HepG2 (cell line): ENCODE measurements at regions not wholly inside any gene's neighbourhood (a gene's known extent, or its start where the extent isn't known, plus 50 kb on each side); places are given as distances from the start of the nearest gene placed in this dataset.

Experiments
- ATAC-seq: fragments of 200-7000 bp; cut with Tn5 transposase; 3 replicates; pipeline ENCODE4 v1.9.1; 2020; ENCODE audit warnings: mild to moderate bottlenecking, moderate library complexity
- BruUV-seq: library from RNA; stranded (reverse); fragments of 400-500 nt; replicated peaks from 2 replicates; lab custom pipeline; 2021; lab: Mats Ljungman, UMichigan
- CTCF ChIA-PET: fragments of 300-600 bp; formaldehyde crosslinking; extraction: SDS; loops from one replicate; lab custom pipeline; 2021; ENCODE audit warnings: low total read pairs, inconsistent platforms, low intra/inter-chr PET ratio; lab: Yijun Ruan, JAX
- POLR2A ChIA-PET: fragments of 350-600 bp; sonication (Branson Sonifier 250); formaldehyde crosslinking; loops from one replicate; lab custom pipeline; 2020; ENCODE audit warnings: antibody characterized with exemption, inconsistent platforms; lab: Yijun Ruan, JAX
- DNase-seq: peaks from one replicate; pipeline ENCODE4 v3.0.0-alpha.2; 2015; ENCODE audit warnings: low spot score
- FAIRE-seq: peaks from 3 replicates; lab custom pipeline; 2011; peaks lifted over from hg19 to GRCh38; lab: Jason Lieb, UNC
- H2AFZ ChIP-seq: one replicate; pipeline ENCODE4 v1.6.1; 2011; ENCODE audit warnings: low read length, inconsistent platforms
- H3K27ac ChIP-seq: fragments of 300-600 bp; 3 replicates; pipeline ENCODE4 v1.8.0; 2011; ENCODE audit warnings: mixed run types, mild to moderate bottlenecking, mixed read lengths, low read length, inconsistent platforms; ENCODE audit not compliant: insufficient read depth; ENCODE audit errors: extremely low read length
- H3K27me3 ChIP-seq, 2 experiments: fragments of 200-600 bp in 1 of 2; 2 replicates in 1 of 2; 3 replicates in 1 of 2; pipeline versions ENCODE4 v1.6.0 to v1.8.0; 2011; ENCODE audit warnings: low read length in 2 of 2, mild to moderate bottlenecking in 2 of 2, moderate library complexity in 2 of 2, inconsistent platforms in 1 of 2; ENCODE audit not compliant: insufficient read depth in 2 of 2, control insufficient read depth in 1 of 2
- H3K36me3 ChIP-seq, 2 experiments: fragments of 200-600 bp in 1 of 2; replicated peaks in 1 of 2; 2 replicates in 1 of 2; 3 replicates in 1 of 2; pipeline versions ENCODE4 v1.5.1 to v1.8.0; 2011; ENCODE audit warnings: low read length in 2 of 2, inconsistent platforms in 1 of 2; ENCODE audit not compliant: insufficient read depth in 2 of 2, control insufficient read depth in 1 of 2
- H3K4me1 ChIP-seq: 2 replicates; pipeline ENCODE4 v1.5.1; 2012; ENCODE audit warnings: low read length, inconsistent platforms; ENCODE audit not compliant: insufficient read depth
- H3K4me2 ChIP-seq: 2 replicates; pipeline ENCODE4 v1.6.0; 2011; ENCODE audit warnings: low read depth, low read length, inconsistent platforms
- H3K4me3 ChIP-seq, 3 experiments: fragments of 200-600 bp in 1 of 3; sonication (generic), shearing (Covaris generic) in 1 of 3; replicated peaks in 1 of 3; 2 replicates each; pipeline ENCODE4 v1.5.1; 2011 to 2016; ENCODE audit warnings: low read length in 3 of 3, inconsistent platforms in 2 of 3, low read depth in 2 of 3, mild to moderate bottlenecking in 2 of 3, control low read depth in 1 of 3, mixed read lengths in 1 of 3; ENCODE audit not compliant: insufficient read depth in 1 of 3
- H3K79me2 ChIP-seq: one replicate; pipeline ENCODE4 v1.6.1; 2011; ENCODE audit warnings: low read length, inconsistent platforms; ENCODE audit not compliant: insufficient read depth
- H3K9ac ChIP-seq: 2 replicates; pipeline ENCODE4 v1.6.0; 2011; ENCODE audit warnings: mild to moderate bottlenecking, low read depth, low read length, inconsistent platforms; ENCODE audit not compliant: insufficient read depth
- H3K9me3 ChIP-seq: 2 replicates; pipeline ENCODE4 v1.5.1; 2012; ENCODE audit warnings: mild to moderate bottlenecking, low read length
- H4K20me1 ChIP-seq: 2 replicates; pipeline ENCODE4 v1.6.0; 2011; ENCODE audit warnings: inconsistent platforms, mild to moderate bottlenecking, low read length, moderate library complexity; ENCODE audit not compliant: insufficient read depth
- ATF7 ChIP-seq, 2 experiments: fragments of 450-650 bp in 1 of 2; sonication (generic) in 1 of 2; formaldehyde crosslinking in 1 of 2; IDR thresholded peaks; 2 replicates each; pipeline versions ENCODE4 v1.4.0 to v1.6.1; 2016 to 2020; ENCODE audit warnings: antibody characterized with exemption in 1 of 2, mild to moderate bottlenecking in 1 of 2, missing genetic modification reagents in 1 of 2
- CENPBD1 ChIP-seq: sonication (generic); formaldehyde crosslinking; IDR thresholded peaks from 2 replicates; pipeline ENCODE4 v1.8.0; 2022; ENCODE audit warnings: missing genetic modification reagents, low read depth, mild to moderate bottlenecking, borderline replicate concordance
- MATR3 ChIP-seq: sonication (generic); formaldehyde crosslinking; IDR thresholded peaks from 2 replicates; pipeline ENCODE4 v1.4.0; 2020; ENCODE audit warnings: missing genetic modification reagents
- NFE2L2 ChIP-seq: fragments of 150-350 bp; IDR thresholded peaks from 2 replicates; pipeline ENCODE4 v1.6.1; 2014; ENCODE audit warnings: low read length
- TAF15 ChIP-seq: fragments of 200-400 bp; formaldehyde crosslinking; IDR thresholded peaks from one replicate; pipeline ENCODE4 v1.6.1; 2018; ENCODE audit warnings: mild to moderate bottlenecking, low read depth, low read length; ENCODE audit not compliant: poor library complexity, severe bottlenecking
- TEAD2 ChIP-seq: sonication (generic); formaldehyde crosslinking; IDR thresholded peaks from 2 replicates; pipeline ENCODE4 v1.9.0; 2021; ENCODE audit warnings: missing genetic modification reagents
- TRIM22 ChIP-seq: fragments of 450-650 bp; IDR thresholded peaks from 2 replicates; pipeline ENCODE4 v1.6.1; 2017
- XRCC5 ChIP-seq: fragments of 200-400 bp; formaldehyde crosslinking; optimal IDR thresholded peaks from 2 replicates; pipeline ENCODE3; 2017; ENCODE audit warnings: mild to moderate bottlenecking, low read length
- ZBTB10 ChIP-seq: sonication (generic); formaldehyde crosslinking; IDR thresholded peaks from 2 replicates; pipeline ENCODE4 v1.4.0; 2020; ENCODE audit warnings: missing genetic modification reagents, borderline replicate concordance
- ZBTB2 ChIP-seq: sonication (generic); formaldehyde crosslinking; IDR thresholded peaks from 2 replicates; pipeline ENCODE4 v1.8.0; 2022; ENCODE audit warnings: low read depth, missing genetic modification reagents
- ZNF101 ChIP-seq: sonication (generic); formaldehyde crosslinking; IDR thresholded peaks from 2 replicates; pipeline ENCODE4 v1.4.0; 2020; ENCODE audit warnings: mild to moderate bottlenecking, low read depth, missing genetic modification reagents, borderline replicate concordance
- ZNF235 ChIP-seq: sonication (generic); formaldehyde crosslinking; IDR thresholded peaks from 2 replicates; pipeline ENCODE4 v1.8.1; 2023; ENCODE audit warnings: mild to moderate bottlenecking, missing genetic modification reagents, borderline replicate concordance
- ZNF367 ChIP-seq: sonication (generic); formaldehyde crosslinking; IDR thresholded peaks from 2 replicates; pipeline ENCODE4 v1.4.0; 2020; ENCODE audit warnings: missing genetic modification reagents, borderline replicate concordance
- ZNF598 ChIP-seq: sonication (generic); formaldehyde crosslinking; IDR thresholded peaks from 2 replicates; pipeline ENCODE4 v1.5.1; 2020; ENCODE audit warnings: mild to moderate bottlenecking, missing genetic modification reagents, borderline replicate concordance
- ZSCAN22 ChIP-seq: sonication (generic); formaldehyde crosslinking; IDR thresholded peaks from 2 replicates; pipeline ENCODE4 v1.4.0; 2020; ENCODE audit warnings: mild to moderate bottlenecking, missing genetic modification reagents
- WGBS: methylation state at CpG from one replicate; pipeline ENCODE4 v1.1.6; 2017; ENCODE audit warnings: low lambda C conversion rate; 5-methylcytosine and 5-hydroxymethylcytosine counted together
- in situ Hi-C: cut with HindIII; loops from 2 replicates; pipeline ENCODE4 v1.10.0; 2017; ENCODE audit warnings: low pct_unique_long_range_greater_than_20kb; ENCODE audit not compliant: extremely low pct_ligation_motif_present
- intact Hi-C: fragments of 100-400 bp; cut with micrococcal nuclease; formaldehyde crosslinking; loops from one replicate; pipeline ENCODE4 v1.10.0; 2022; ENCODE audit not compliant: unreplicated experiment

GRCh38 chr2:2703762-2704427 is 372.8 kb upstream of the MYT1L start:
- POLR2A ChIA-PET = no interaction called here
- ATAC-seq = no peak

More at GRCh38 chr2:2703762-2704427, 372.8 kb upstream of the MYT1L start:
- H3K79me2 ChIP-seq = no peaks in the 10 kb centered on the region
- intact Hi-C loops = no loop called here
- TF ChIP-seq CENPBD1 (no peak), ZNF101 (CRISPR knock-in tag) (no peak), ZNF367 (CRISPR knock-in tag) (no peak), ATF7 (IDR thresholded peaks at IDR 0.05) (no peak), ATF7 (CRISPR knock-in tag; IDR thresholded peaks at IDR 0.05) (no peak), NFE2L2 (no peak), ZBTB10 (CRISPR knock-in tag) (no peak), XRCC5 (no peak), ZNF235 (no peak), ZNF598 (no peak), ZSCAN22 (CRISPR knock-in tag) (no peak), TRIM22 (no peak), MATR3 (no peak), TEAD2 (CRISPR knock-in tag) (no peak), ZBTB2 (CRISPR knock-in tag) (no peak), TAF15 (no peak)
- TF ChIP-seq, all 625 proteins: peak for 0
- no peaks in the 10 kb centered on the region for H3K36me3 ChIP-seq
- CTCF ChIA-PET = no interaction called here
- no peak overlapping the region for H3K4me2 ChIP-seq
- no peaks in the 10 kb centered on the region for H3K4me1 ChIP-seq
- peaks cover 16 to 80% of the 10 kb centered on the region in 2 experiments; a peak in 4 of 5 replicates for H3K27me3 ChIP-seq
- in situ Hi-C loops = no loop called here
- WGBS = 42% methylated on average over 16 of the region's 17 CpGs
- H2AFZ ChIP-seq = no peak overlapping the region
- no peak for FAIRE-seq
- H4K20me1 ChIP-seq = no peaks in the 10 kb centered on the region
- no peak overlapping the region for H3K9ac ChIP-seq
- no peaks in the 10 kb centered on the region for H3K9me3 ChIP-seq
- no peak overlapping the region for H3K27ac ChIP-seq
- DNase-seq = no peak
- no TSS peak for BruUV-seq
- H3K4me3 ChIP-seq = no peak overlapping the region
